ENCODE measurements at regions not wholly inside any gene's neighbourhood (a gene's known extent, or its start where the extent isn't known, plus 50 kb on each side); places are given as distances from the start of the nearest gene placed in this dataset.

GRCh38 chr5:13994621-13995253 lies 50.2 kb upstream of the DNAH5 start:
- no peaks in the 10 kb centered on the region for H3K36me3 Mint-ChIP-seq (ENCODE audit: insufficient read depth, unreplicated experiment)
- DNase-seq (ENCODE audit: unreplicated experiment) = no peak
- peaks cover 14% of the 10 kb centered on the region for H3K9me3 Mint-ChIP-seq (ENCODE audit: unreplicated experiment)
- intact Hi-C loops (cut with micrococcal nuclease) = loop anchor here (10.0 kb wide), 1 partner anchor 100 kb away; no protein-coding TSS in a partner anchor
- no peak overlapping the region for H3K27ac Mint-ChIP-seq (ENCODE audit: low read depth, unreplicated experiment)
- POLR2A ChIA-PET = interaction anchor here (0.5 kb wide), 1 partner anchor 16 kb away, joined by 3 read pairs; no protein-coding TSS in a partner anchor
- H3K4me1 Mint-ChIP-seq (ENCODE audit: insufficient read depth, unreplicated experiment) = no peaks in the 10 kb centered on the region
- H3K4me3 Mint-ChIP-seq (ENCODE audit: unreplicated experiment) = no peak overlapping the region
- no peak for TF ChIP-seq CTCF (IDR thresholded peaks at IDR 0.05; ENCODE audit: unreplicated experiment)
- no TSS peak for BruUV-seq (replicated peaks)
- CTCF ChIA-PET = interaction anchor here (0.5 to 1.8 kb wide), 8 partner anchors 8 to 654 kb away, joined by 3 to 5 read pairs (median 4); no protein-coding TSS in a partner anchor
- H3K27me3 Mint-ChIP-seq (ENCODE audit: insufficient read depth, unreplicated experiment) = no peaks in the 10 kb centered on the region

Data from MCF 10A (cell line).